Tibial nerve (tissue), 4 donors: ENCODE measurements at regions not wholly inside any gene's neighbourhood (a gene's known extent, or its start where the extent isn't known, plus 50 kb on each side); places are given as distances from the start of the nearest gene placed in this dataset.

Source experiments
- DNase-seq, 2 donors: peaks; one replicate each; pipeline ENCODE4 v3.0.0-alpha.2; 2019; ENCODE audit warnings: low spot score in 2 of 2
- H3K27ac ChIP-seq, 4 donors: fragments of 200-600 bp; sonication (generic) in 3 of 4; one replicate each; pipeline ENCODE4 v1.5.1; 2017 to 2019; ENCODE audit warnings: mild to moderate bottlenecking in 1 of 4
- H3K27me3 ChIP-seq, 2 donors: fragments of 200-600 bp; sonication (generic) in 1 of 2; one replicate each; pipeline versions ENCODE4 v1.5.1 to v1.6.0; 2017 to 2019
- H3K36me3 ChIP-seq, 3 donors: fragments of 200-600 bp; sonication (generic); one replicate each; pipeline ENCODE4 v1.5.1; 2018 to 2019
- H3K4me1 ChIP-seq, 4 donors: fragments of 200-600 bp; sonication (generic) in 3 of 4; one replicate each; pipeline ENCODE4 v1.5.1; 2017 to 2019
- H3K4me3 ChIP-seq, 4 donors: fragments of 200-600 bp; sonication (generic) in 3 of 4; one replicate each; pipeline ENCODE4 v1.5.1; 2017 to 2019; ENCODE audit warnings: mild to moderate bottlenecking in 1 of 4, moderate library complexity in 1 of 4
- H3K9me3 ChIP-seq, 4 donors: fragments of 200-600 bp; sonication (generic) in 3 of 4; one replicate each; pipeline ENCODE4 v1.5.1; 2017 to 2019
- CTCF ChIP-seq, 5 experiments: fragments of 200-600 bp in 3 of 5; fragments of 450-650 bp in 2 of 5; sonication (generic) in 3 of 5; IDR thresholded peaks; one replicate each; pipeline ENCODE4 v1.5.1; 2016 to 2019; ENCODE audit warnings: antibody characterized with exemption in 5 of 5, mild to moderate bottlenecking in 3 of 5, moderate library complexity in 2 of 5
- EP300 ChIP-seq, 2 donors: sonication (generic); formaldehyde crosslinking; IDR thresholded peaks; one replicate each; pipeline ENCODE4 v1.6.1; 2017; ENCODE audit warnings: antibody characterized with exemption in 2 of 2, mild to moderate bottlenecking in 1 of 2
- POLR2A ChIP-seq, 2 donors: fragments of 450-650 bp; IDR thresholded peaks; one replicate each; pipeline ENCODE4 v1.6.1; 2017; ENCODE audit warnings: antibody characterized with exemption in 2 of 2, mild to moderate bottlenecking in 2 of 2, moderate library complexity in 2 of 2
- WGBS, 2 donors: methylation state at CpG; one replicate each; pipeline ENCODE4 v1.1.5; 2018; 5-methylcytosine and 5-hydroxymethylcytosine counted together

DNA sequence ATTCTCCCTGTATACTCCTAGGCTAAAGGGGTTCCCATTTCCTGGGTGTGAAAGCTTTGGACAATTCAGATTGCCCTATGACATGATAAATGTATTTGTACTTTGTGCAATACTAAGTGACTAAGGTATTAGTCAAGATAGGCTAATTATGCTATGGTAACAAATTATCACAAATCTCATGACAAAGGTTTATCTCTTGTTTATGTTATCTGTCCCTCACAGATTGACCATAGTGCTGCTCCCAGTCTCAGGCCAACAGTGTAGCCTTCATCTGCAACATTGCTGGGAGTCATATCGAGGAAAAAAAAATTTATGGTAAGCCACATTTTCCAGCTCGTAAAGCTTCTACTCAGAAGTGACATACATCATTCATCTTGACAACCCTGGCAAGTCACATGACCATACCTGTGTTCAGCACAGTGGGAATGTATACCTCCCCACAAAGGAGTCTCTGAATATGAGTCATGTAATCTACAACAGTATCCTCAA, 346.2 kb downstream of the IGSF11 start:
- Histone ChIP-seq H3K27me3 (no peaks in the 10 kb centered on the region), H3K4me3 (no peak overlapping the region), H3K4me1 (no peaks in the 10 kb centered on the region), H3K9me3 (no peaks in the 10 kb centered on the region), H3K36me3 (no peaks in the 10 kb centered on the region), H3K27ac (no peak overlapping the region)
- TF ChIP-seq CTCF (IDR thresholded peaks at IDR 0.05) = no peak
- TF ChIP-seq POLR2A (IDR thresholded peaks at IDR 0.05) = no peak
- TF ChIP-seq EP300 (IDR thresholded peaks at IDR 0.05) = no peak
- WGBS, 2 donors = 62 to 71% methylated on average over 2 of the region's 2 CpGs
- no peak for DNase-seq

GRCh38 chr3:118692416-118692815, 342.2 kb downstream of the IGSF11 start:
- no peaks in the 10 kb centered on the region for H3K27me3 ChIP-seq

DNA sequence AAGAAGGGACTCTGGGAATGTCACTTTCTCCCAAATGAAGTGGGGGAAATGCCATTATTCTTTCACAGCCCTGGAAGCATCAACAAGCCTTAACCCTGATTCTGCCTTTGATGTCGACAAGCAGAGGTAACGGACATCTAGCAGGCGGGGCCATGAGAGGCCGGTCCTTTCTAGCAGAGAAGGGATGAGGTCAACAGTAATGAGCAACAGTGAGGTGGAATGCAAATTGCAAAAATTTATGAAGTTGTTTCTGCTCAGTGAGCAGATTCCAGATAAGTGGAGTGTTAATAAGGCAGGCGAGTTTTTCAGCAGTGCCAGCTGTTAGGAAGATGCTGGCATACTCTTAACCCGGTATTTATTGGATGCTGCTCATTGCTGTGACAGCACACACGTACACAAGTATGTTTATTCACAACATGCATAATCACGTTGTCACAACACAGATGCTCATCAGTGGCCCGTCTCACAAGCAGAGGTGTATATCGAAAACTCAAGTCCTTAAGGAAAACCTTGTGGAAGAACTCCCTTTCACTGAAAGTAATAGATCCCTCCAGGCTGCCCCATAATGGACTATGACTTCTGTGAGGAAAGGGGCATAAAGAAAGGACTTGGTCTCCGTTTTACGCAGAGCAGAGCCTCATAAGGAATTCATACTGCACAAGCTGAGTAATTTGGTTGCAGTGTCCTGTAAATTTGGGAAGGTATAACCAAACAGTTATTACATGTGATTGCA, 329.0 kb downstream of the IGSF11 start:
- Histone ChIP-seq H3K27ac (no peak overlapping the region), H3K4me1 (no peaks in the 10 kb centered on the region), H3K36me3 (no peaks in the 10 kb centered on the region), H3K4me3 (no peak overlapping the region), H3K27me3 (no peaks in the 10 kb centered on the region), H3K9me3 (no peaks in the 10 kb centered on the region)
- TF ChIP-seq EP300 (IDR thresholded peaks at IDR 0.05) = no peak
- no peak for TF ChIP-seq CTCF (IDR thresholded peaks at IDR 0.05)
- no peak for TF ChIP-seq POLR2A (IDR thresholded peaks at IDR 0.05)
- 69 to 73% methylated on average over 12 of the region's 12 CpGs for WGBS, 2 donors
- no peak for DNase-seq

More at GRCh38 chr3:118692416-118692815, 342.2 kb downstream of the IGSF11 start:
- 81 to 84% methylated on average over 1 of the region's 1 CpG for WGBS, 2 donors
- Histone ChIP-seq H3K4me3 (no peak overlapping the region), H3K36me3 (no peaks in the 10 kb centered on the region), H3K27ac (no peak overlapping the region), H3K4me1 (no peaks in the 10 kb centered on the region), H3K9me3 (peaks cover 0 to 13% (median 0%) of the 10 kb centered on the region in 4 donors)
- no peak for DNase-seq
- no peak for TF ChIP-seq EP300 (IDR thresholded peaks at IDR 0.05)
- no peak for TF ChIP-seq CTCF (IDR thresholded peaks at IDR 0.05)
- TF ChIP-seq POLR2A (IDR thresholded peaks at IDR 0.05) = no peak

GRCh38 chr3:118707991-118708390, 326.7 kb downstream of the IGSF11 start:
- no peak for TF ChIP-seq CTCF (IDR thresholded peaks at IDR 0.05)
- no peak for TF ChIP-seq EP300 (IDR thresholded peaks at IDR 0.05)
- TF ChIP-seq POLR2A (IDR thresholded peaks at IDR 0.05) = no peak
- H3K27ac ChIP-seq = no peak overlapping the region
- DNase-seq = no peak
- no peak overlapping the region for H3K4me3 ChIP-seq
- H3K9me3 ChIP-seq = no peaks in the 10 kb centered on the region
- H3K27me3 ChIP-seq = no peaks in the 10 kb centered on the region
- H3K36me3 ChIP-seq = no peaks in the 10 kb centered on the region
- no peaks in the 10 kb centered on the region for H3K4me1 ChIP-seq

- 84 to 90% methylated on average over 2 of the region's 2 CpGs for WGBS, 2 donors
- Histone ChIP-seq H3K9me3 (no peaks in the 10 kb centered on the region), H3K27me3 (no peaks in the 10 kb centered on the region), H3K27ac (no peak overlapping the region), H3K36me3 (no peaks in the 10 kb centered on the region), H3K4me3 (no peak overlapping the region), H3K4me1 (no peaks in the 10 kb centered on the region)
- no peak for TF ChIP-seq EP300 (IDR thresholded peaks at IDR 0.05)
- TF ChIP-seq CTCF (IDR thresholded peaks at IDR 0.05) = no peak
- TF ChIP-seq POLR2A (IDR thresholded peaks at IDR 0.05) = no peak
- no peak for DNase-seq
Measured at GRCh38 chr3:118710532-118710931, 324.1 kb downstream of the IGSF11 start.
